Activated naive CD4-positive, alpha-beta T cell treated with anti-CD3 and anti-CD28 coated beads, Interleukin-2, amount 50 U/mL, for 16 hours (primary cell): ENCODE measurements at regions not wholly inside any gene's neighbourhood (a gene's known extent, or its start where the extent isn't known, plus 50 kb on each side); places are given as distances from the start of the nearest gene placed in this dataset.

ENCODE experiments used
- DNase-seq: peaks from one replicate; pipeline ENCODE4 v3.0.0-alpha.2; 2020

DNA sequence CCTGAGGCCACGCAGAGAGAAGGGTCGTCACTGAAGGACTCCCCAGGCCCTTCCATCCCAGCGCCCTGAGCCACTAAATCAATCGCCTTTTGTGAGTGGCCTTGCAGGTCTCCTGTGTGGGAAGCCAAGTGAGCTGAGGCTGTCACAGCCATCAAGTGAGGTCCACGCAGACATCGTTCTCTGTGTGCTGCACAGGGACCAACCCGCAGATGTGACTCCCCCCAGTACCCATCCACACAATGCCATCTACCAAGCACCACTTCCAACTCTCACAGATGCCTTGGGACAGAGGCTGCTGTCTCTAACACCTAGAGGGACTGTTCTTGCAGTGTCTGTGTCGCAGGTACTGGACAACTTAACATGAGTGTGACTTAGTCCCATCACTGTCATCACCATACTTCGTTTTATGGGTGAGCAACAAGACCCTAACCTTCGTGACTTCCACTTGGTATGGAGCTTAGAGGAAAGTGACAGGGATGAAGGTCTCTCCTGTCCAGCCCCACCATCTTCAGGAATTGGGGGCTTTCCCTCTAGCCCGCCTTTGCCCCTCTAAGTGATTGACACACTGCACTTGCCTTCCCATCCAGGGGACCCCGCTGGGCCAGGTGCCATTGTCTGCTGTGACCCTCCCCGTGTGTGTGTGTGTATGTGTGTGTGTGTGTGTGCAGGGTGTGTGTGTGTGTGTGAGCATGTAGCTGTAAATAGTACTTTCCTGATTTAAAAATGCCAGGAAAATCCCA, 51.4 kb upstream of the TMEM72 start:
- no peak for DNase-seq

DNA sequence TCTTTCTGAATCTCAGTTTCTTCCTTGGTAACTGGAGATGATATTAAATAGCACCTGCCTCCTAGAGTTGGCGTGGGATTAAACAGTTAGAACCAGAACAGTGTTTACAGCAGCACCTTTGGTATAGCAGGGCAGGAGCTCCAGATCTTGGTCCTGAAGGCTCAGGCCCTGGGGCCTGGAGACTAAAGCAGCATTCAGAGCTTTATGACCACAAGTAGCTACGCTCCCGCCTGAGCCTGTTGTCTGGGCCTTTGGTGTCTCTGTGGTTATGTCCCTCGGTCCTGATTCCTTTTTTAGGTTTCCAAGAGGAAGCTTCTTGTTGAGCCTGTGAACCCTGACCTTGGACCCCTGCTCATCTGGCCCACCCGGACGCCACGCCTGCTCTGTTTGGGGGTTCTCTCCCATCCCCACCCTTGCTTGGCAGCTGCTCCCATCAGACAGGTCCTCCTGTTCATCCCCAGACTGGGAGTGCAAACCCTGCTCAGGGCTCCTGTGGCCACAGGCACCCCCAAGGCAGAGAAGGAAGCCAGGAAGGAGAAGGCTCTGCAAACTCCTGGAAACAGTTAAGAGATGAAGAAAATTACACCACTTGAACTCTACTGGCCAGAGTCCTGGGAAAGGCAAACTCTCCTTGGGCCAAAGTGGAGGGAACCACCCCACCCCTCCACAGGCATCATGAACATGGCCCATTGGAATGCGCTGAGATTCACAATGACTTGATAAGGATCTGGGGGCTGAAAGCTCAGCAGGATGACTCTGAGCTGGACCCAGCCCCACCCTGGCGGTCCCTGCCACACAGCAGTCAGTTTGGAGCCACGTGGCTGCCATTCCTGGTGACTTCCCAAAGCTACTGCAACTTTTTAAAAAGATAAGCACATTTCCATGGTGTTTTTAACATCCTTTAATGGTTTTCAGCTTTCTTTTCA, 50.1 kb upstream of the TMEM72 start:
- DNase-seq: no peak
